Panc1 (cell line): ENCODE measurements at regions not wholly inside any gene's neighbourhood (a gene's known extent, or its start where the extent isn't known, plus 50 kb on each side); places are given as distances from the start of the nearest gene placed in this dataset.

Source experiments
- ATAC-seq: fragments of 200-7000 bp; cut with Tn5 transposase; 2 replicates; pipeline ENCODE4 v1.9.1; 2020; ENCODE audit warnings: mild to moderate bottlenecking, moderate library complexity
- BruUV-seq: library from RNA; stranded (reverse); fragments of 400-500 nt; replicated peaks from 2 replicates; lab custom pipeline; 2021; lab: Mats Ljungman, UMichigan
- CTCF ChIA-PET: fragments of 300-600 bp; sonication (Branson Sonifier 250); formaldehyde crosslinking; loops from one replicate; lab custom pipeline; 2022; ENCODE audit warnings: antibody characterized with exemption; lab: Charles Lee
- POLR2A ChIA-PET: fragments of 300-600 bp; sonication (Branson Sonifier 250); formaldehyde crosslinking; loops from one replicate; lab custom pipeline; 2022; ENCODE audit warnings: antibody characterized with exemption; lab: Charles Lee
- DNase-seq: peaks from one replicate; pipeline ENCODE4 v3.0.0-alpha.2; 2010; ENCODE audit warnings: low read depth, low spot score
- H3K27ac ChIP-seq: 2 replicates; pipeline ENCODE4 v1.5.1; 2011; ENCODE audit warnings: mild to moderate bottlenecking, low read length, inconsistent platforms
- H3K27me3 ChIP-seq: fragments of 200-500 bp; sonication (Bioruptor generic); 2 replicates; pipeline ENCODE4 v1.6.0; 2014; ENCODE audit warnings: low read length, inconsistent platforms; ENCODE audit not compliant: control insufficient read depth, insufficient read depth
- H3K36me3 ChIP-seq: fragments of 200-500 bp; sonication (Bioruptor generic); 2 replicates; pipeline ENCODE4 v1.5.1; 2014; ENCODE audit warnings: inconsistent platforms, mild to moderate bottlenecking, low read length, moderate library complexity; ENCODE audit not compliant: control insufficient read depth, insufficient read depth
- H3K4me1 ChIP-seq: 2 replicates; pipeline ENCODE4 v1.5.1; 2011; ENCODE audit warnings: inconsistent platforms, mild to moderate bottlenecking, low read length, moderate library complexity; ENCODE audit not compliant: control insufficient read depth, insufficient read depth
- H3K4me3 ChIP-seq, 2 experiments: 2 replicates each; pipeline ENCODE4 v1.5.1; 2011 to 2012; ENCODE audit warnings: low read depth in 2 of 2, low read length in 2 of 2, mild to moderate bottlenecking in 2 of 2, inconsistent platforms in 1 of 2, moderate library complexity in 1 of 2
- H3K9me3 ChIP-seq: fragments of 200-500 bp; sonication (Bioruptor generic); 2 replicates; pipeline ENCODE4 v1.5.1; 2014; ENCODE audit warnings: low read depth, mild to moderate bottlenecking, inconsistent platforms, low read length, moderate library complexity; ENCODE audit not compliant: control insufficient read depth, insufficient read depth
- CTCF ChIP-seq: fragments of 450-650 bp; IDR thresholded peaks from 2 replicates; pipeline ENCODE4 v1.5.1; 2017; ENCODE audit warnings: mild to moderate bottlenecking
- POLR2AphosphoS5 ChIP-seq: IDR thresholded peaks from 2 replicates; pipeline ENCODE4 v1.6.1; 2012; ENCODE audit warnings: mild to moderate bottlenecking, low read depth, low read length, moderate library complexity
- REST ChIP-seq, 2 experiments: IDR thresholded peaks; 2 replicates each; pipeline ENCODE4 v1.6.1; 2011 to 2012; ENCODE audit warnings: low read depth in 2 of 2, control low read depth in 1 of 2, low read length in 1 of 2, mild to moderate bottlenecking in 1 of 2, moderate library complexity in 1 of 2; ENCODE audit not compliant: insufficient read depth in 1 of 2
- SIN3A ChIP-seq: IDR thresholded peaks from 2 replicates; pipeline ENCODE4 v1.6.1; 2012; ENCODE audit warnings: low read depth, mild to moderate bottlenecking, low read length, moderate library complexity, borderline replicate concordance; ENCODE audit not compliant: insufficient read depth
- TCF7L2 ChIP-seq: IDR thresholded peaks from 2 replicates; pipeline ENCODE4 v1.6.1; 2011; ENCODE audit warnings: mild to moderate bottlenecking, low read depth, low read length, inconsistent platforms
- in situ Hi-C: cut with HindIII; loops from 2 replicates; pipeline ENCODE4 v1.10.0; 2016; ENCODE audit warnings: low sequenced_read_pairs, low pct_unique_long_range_greater_than_20kb
- intact Hi-C: fragments of 100-400 bp; cut with micrococcal nuclease; formaldehyde crosslinking; loops from one replicate; pipeline ENCODE4 v1.10.0; 2022; ENCODE audit not compliant: unreplicated experiment

- intact Hi-C loops, result no loop called here
- CTCF ChIA-PET, result interaction anchor here (1.0 kb wide), 1 partner anchor 70 kb away, joined by 3 read pairs; no protein-coding TSS in a partner anchor
These were observed 147.6 kb downstream of the GPR85 start for GRCh38 chr7:112938863-112939573.

More at GRCh38 chr7:112938863-112939573, 147.6 kb downstream of the GPR85 start:
- no peak for DNase-seq
- Histone ChIP-seq H3K27ac (peak overlapping the region; percentile 42), H3K9me3 (no peaks in the 10 kb centered on the region), H3K4me3 (peak overlapping the region; percentile 76 to 85), H3K27me3 (no peaks in the 10 kb centered on the region; the same call in 1 of the 2 replicates), H3K4me1 (peaks cover 9% of the 10 kb centered on the region; the same call in 1 of the 2 replicates), H3K36me3 (no peaks in the 10 kb centered on the region)
- TF ChIP-seq CTCF (no peak), REST (IDR thresholded peaks at IDR 0.05; ENCODE audit: insufficient read depth in 1 of 2, low read depth in 2 of 2, low read length in 1 of 2) (no peak), TCF7L2 (no peak), POLR2AphosphoS5 (no peak), SIN3A (no peak)
- in situ Hi-C loops, result no loop called here
- peak; percentile 17 for ATAC-seq
- BruUV-seq, result no TSS peak
- POLR2A ChIA-PET, result interaction anchor here (0.7 kb wide), 1 partner anchor 534 kb away, joined by 4 read pairs; no protein-coding TSS in a partner anchor
